AG09319 (cell line): ENCODE measurements at regions not wholly inside any gene's neighbourhood (a gene's known extent, or its start where the extent isn't known, plus 50 kb on each side); places are given as distances from the start of the nearest gene placed in this dataset.

Experiments
- DNase-seq: peaks from one replicate; pipeline ENCODE4 v3.0.0-alpha.2; 2010; ENCODE audit warnings: low read depth; ENCODE audit errors: extremely low read depth
- CTCF ChIP-seq: IDR thresholded peaks from 2 replicates; pipeline ENCODE4 v1.5.1; 2011; ENCODE audit warnings: low read depth, mild to moderate bottlenecking, inconsistent platforms, low read length, moderate library complexity

GRCh38 chr1:198014355-198014754 is 97.2 kb downstream of the LHX9 start:
- no peak for TF ChIP-seq CTCF
- no peak for DNase-seq

- no peak for DNase-seq
- no peak for TF ChIP-seq CTCF
Measured at GRCh38 chr1:198015309-198015708, 98.1 kb downstream of the LHX9 start.

- no peak for TF ChIP-seq CTCF
- no peak for DNase-seq
Measured at GRCh38 chr1:198018529-198018928, 101.4 kb downstream of the LHX9 start.

- DNase-seq: no peak
- TF ChIP-seq CTCF: no peak
Measured at GRCh38 chr1:198019126-198019525, 102.0 kb downstream of the LHX9 start.

GRCh38 chr1:198024336-198024735 is 107.2 kb downstream of the LHX9 start:
- DNase-seq: no peak
- TF ChIP-seq CTCF: no peak

GRCh38 chr1:198024782-198025181 is 107.6 kb downstream of the LHX9 start:
- TF ChIP-seq CTCF: no peak
- DNase-seq: no peak

GRCh38 chr1:198030682-198031081 is 113.5 kb downstream of the LHX9 start:
- DNase-seq: no peak
- no peak for TF ChIP-seq CTCF

- no peak for DNase-seq
- TF ChIP-seq CTCF: no peak
Measured at GRCh38 chr1:198031086-198031485, 113.9 kb downstream of the LHX9 start.
